HEK293 (cell line): ENCODE measurements at regions not wholly inside any gene's neighbourhood (a gene's known extent, or its start where the extent isn't known, plus 50 kb on each side); places are given as distances from the start of the nearest gene placed in this dataset.

Source experiments
- CTCF ChIP-seq: fragments of 450-650 bp; formaldehyde crosslinking; IDR thresholded peaks from 2 replicates; pipeline ENCODE4 v1.5.1; 2016; ENCODE audit warnings: missing biosample characterization, missing genetic modification characterization
- IKZF3 ChIP-seq: fragments of 450-650 bp; IDR thresholded peaks from 2 replicates; pipeline ENCODE4 v1.5.0; 2018; ENCODE audit warnings: missing biosample characterization, mild to moderate bottlenecking, missing genetic modification characterization, moderate library complexity
- OVOL3 ChIP-seq: fragments of 450-650 bp; formaldehyde crosslinking; IDR thresholded peaks from 2 replicates; pipeline ENCODE4 v1.5.1; 2016; ENCODE audit warnings: missing biosample characterization, missing genetic modification characterization
- ZNF155 ChIP-seq: fragments of 450-650 bp; formaldehyde crosslinking; IDR thresholded peaks from 2 replicates; pipeline ENCODE4 v1.5.1; 2016; ENCODE audit warnings: missing biosample characterization, missing genetic modification characterization
- ZNF174 ChIP-seq: fragments of 450-650 bp; formaldehyde crosslinking; IDR thresholded peaks from 2 replicates; pipeline ENCODE4 v1.5.0; 2017; ENCODE audit warnings: missing biosample characterization, mild to moderate bottlenecking, missing genetic modification characterization
- ZNF24 ChIP-seq: fragments of 450-650 bp; formaldehyde crosslinking; IDR thresholded peaks from 2 replicates; pipeline ENCODE4 v1.5.1; 2016; ENCODE audit warnings: missing biosample characterization, missing genetic modification characterization
- ZNF350 ChIP-seq: fragments of 450-650 bp; formaldehyde crosslinking; IDR thresholded peaks from 2 replicates; pipeline ENCODE4 v1.5.0; 2017; ENCODE audit warnings: missing biosample characterization, mild to moderate bottlenecking, missing genetic modification characterization
- ZNF426 ChIP-seq: fragments of 450-650 bp; formaldehyde crosslinking; IDR thresholded peaks from 2 replicates; pipeline ENCODE4 v1.5.1; 2017; ENCODE audit warnings: missing biosample characterization, missing genetic modification characterization, mild to moderate bottlenecking, inconsistent platforms, moderate library complexity
- ZNF768 ChIP-seq: fragments of 450-650 bp; formaldehyde crosslinking; IDR thresholded peaks from 2 replicates; pipeline ENCODE4 v1.5.1; 2018; ENCODE audit warnings: missing biosample characterization, mild to moderate bottlenecking, missing genetic modification characterization
- ZNF792 ChIP-seq: fragments of 450-650 bp; formaldehyde crosslinking; IDR thresholded peaks from 2 replicates; pipeline ENCODE4 v1.5.1; 2016; ENCODE audit warnings: missing biosample characterization, missing genetic modification characterization
- TF ChIP-seq, protein P1 (sequence below): fragments of 450-650 bp; formaldehyde crosslinking; IDR thresholded peaks from 2 replicates; pipeline ENCODE4 v1.5.1; 2016; ENCODE audit warnings: missing biosample characterization, missing genetic modification characterization
- TF ChIP-seq, protein P2 (sequence below): fragments of 450-650 bp; formaldehyde crosslinking; IDR thresholded peaks from 2 replicates; pipeline ENCODE4 v1.5.1; 2016; ENCODE audit warnings: missing biosample characterization, missing genetic modification characterization

- TF ChIP-seq, protein P1, sequence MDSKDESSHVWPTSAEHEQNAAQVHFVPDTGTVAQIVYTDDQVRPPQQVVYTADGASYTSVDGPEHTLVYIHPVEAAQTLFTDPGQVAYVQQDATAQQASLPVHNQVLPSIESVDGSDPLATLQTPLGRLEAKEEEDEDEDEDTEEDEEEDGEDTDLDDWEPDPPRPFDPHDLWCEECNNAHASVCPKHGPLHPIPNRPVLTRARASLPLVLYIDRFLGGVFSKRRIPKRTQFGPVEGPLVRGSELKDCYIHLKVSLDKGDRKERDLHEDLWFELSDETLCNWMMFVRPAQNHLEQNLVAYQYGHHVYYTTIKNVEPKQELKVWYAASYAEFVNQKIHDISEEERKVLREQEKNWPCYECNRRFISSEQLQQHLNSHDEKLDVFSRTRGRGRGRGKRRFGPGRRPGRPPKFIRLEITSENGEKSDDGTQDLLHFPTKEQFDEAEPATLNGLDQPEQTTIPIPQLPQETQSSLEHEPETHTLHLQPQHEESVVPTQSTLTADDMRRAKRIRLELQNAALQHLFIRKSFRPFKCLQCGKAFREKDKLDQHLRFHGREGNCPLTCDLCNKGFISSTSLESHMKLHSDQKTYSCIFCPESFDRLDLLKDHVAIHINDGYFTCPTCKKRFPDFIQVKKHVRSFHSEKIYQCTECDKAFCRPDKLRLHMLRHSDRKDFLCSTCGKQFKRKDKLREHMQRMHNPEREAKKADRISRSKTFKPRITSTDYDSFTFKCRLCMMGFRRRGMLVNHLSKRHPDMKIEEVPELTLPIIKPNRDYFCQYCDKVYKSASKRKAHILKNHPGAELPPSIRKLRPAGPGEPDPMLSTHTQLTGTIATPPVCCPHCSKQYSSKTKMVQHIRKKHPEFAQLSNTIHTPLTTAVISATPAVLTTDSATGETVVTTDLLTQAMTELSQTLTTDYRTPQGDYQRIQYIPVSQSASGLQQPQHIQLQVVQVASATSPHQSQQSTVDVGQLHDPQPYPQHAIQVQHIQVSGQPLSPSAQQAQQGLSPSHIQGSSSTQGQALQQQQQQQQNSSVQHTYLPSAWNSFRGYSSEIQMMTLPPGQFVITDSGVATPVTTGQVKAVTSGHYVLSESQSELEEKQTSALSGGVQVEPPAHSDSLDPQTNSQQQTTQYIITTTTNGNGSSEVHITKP (tag by site-specific recombination): no peak
- TF ChIP-seq ZNF792 (no peak), CTCF (tag by site-specific recombination) (no peak), IKZF3 (no peak), OVOL3 (no peak), ZNF155 (no peak), ZNF350 (tag by site-specific recombination) (no peak), ZNF768 (tag by site-specific recombination) (no peak), ZNF174 (no peak), ZNF426 (tag by site-specific recombination) (no peak), ZNF24 (tag by site-specific recombination) (no peak)
- TF ChIP-seq, protein P2, sequence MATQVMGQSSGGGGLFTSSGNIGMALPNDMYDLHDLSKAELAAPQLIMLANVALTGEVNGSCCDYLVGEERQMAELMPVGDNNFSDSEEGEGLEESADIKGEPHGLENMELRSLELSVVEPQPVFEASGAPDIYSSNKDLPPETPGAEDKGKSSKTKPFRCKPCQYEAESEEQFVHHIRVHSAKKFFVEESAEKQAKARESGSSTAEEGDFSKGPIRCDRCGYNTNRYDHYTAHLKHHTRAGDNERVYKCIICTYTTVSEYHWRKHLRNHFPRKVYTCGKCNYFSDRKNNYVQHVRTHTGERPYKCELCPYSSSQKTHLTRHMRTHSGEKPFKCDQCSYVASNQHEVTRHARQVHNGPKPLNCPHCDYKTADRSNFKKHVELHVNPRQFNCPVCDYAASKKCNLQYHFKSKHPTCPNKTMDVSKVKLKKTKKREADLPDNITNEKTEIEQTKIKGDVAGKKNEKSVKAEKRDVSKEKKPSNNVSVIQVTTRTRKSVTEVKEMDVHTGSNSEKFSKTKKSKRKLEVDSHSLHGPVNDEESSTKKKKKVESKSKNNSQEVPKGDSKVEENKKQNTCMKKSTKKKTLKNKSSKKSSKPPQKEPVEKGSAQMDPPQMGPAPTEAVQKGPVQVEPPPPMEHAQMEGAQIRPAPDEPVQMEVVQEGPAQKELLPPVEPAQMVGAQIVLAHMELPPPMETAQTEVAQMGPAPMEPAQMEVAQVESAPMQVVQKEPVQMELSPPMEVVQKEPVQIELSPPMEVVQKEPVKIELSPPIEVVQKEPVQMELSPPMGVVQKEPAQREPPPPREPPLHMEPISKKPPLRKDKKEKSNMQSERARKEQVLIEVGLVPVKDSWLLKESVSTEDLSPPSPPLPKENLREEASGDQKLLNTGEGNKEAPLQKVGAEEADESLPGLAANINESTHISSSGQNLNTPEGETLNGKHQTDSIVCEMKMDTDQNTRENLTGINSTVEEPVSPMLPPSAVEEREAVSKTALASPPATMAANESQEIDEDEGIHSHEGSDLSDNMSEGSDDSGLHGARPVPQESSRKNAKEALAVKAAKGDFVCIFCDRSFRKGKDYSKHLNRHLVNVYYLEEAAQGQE (tag by site-specific recombination): no peak
Measured at GRCh38 chr1:187092104-187092503, 263.4 kb downstream of the PLA2G4A start.
